Stimulated activated naive B cell treated with anti-CD40 and anti-IgM and Interleukin-4, amounts not matched to agents 10 μg/mL and 1 μg/mL and 100 μg/mL, for 72 hours (primary cell): ENCODE measurements at regions not wholly inside any gene's neighbourhood (a gene's known extent, or its start where the extent isn't known, plus 50 kb on each side); places are given as distances from the start of the nearest gene placed in this dataset.
"Not testable (repeated sequence)": the region's sequence is repeated elsewhere in the genome, so short reads cannot be mapped to it uniquely, and the experiment has no call there.

Source experiments
- ATAC-seq, 2 donors: fragments of 150-1000 bp; cut with Tn5 transposase; replicated peaks; 2 replicates each; pipeline ENCODE4 v1.10.0; 2021; ENCODE audit warnings: moderate library complexity in 1 of 2
- DNase-seq: peaks from one replicate; pipeline ENCODE4 v3.0.0; 2021
- H3K27ac Mint-ChIP-seq: one replicate; pipeline ENCODE4 v1.8.0; 2022; ENCODE audit warnings: mild to moderate bottlenecking, mixed read lengths
- H3K27me3 Mint-ChIP-seq, 2 donors: one replicate each; pipeline ENCODE4 v1.8.0; 2022; ENCODE audit warnings: mixed read lengths in 2 of 2
- H3K36me3 Mint-ChIP-seq, 2 donors: one replicate each; pipeline ENCODE4 v1.8.0; 2022; ENCODE audit warnings: mixed read lengths in 2 of 2, mild to moderate bottlenecking in 1 of 2
- H3K4me1 Mint-ChIP-seq, 2 donors: one replicate each; pipeline ENCODE4 v1.8.0; 2022; ENCODE audit warnings: mixed read lengths in 2 of 2, mild to moderate bottlenecking in 1 of 2
- H3K4me3 Mint-ChIP-seq, 2 donors: one replicate each; pipeline ENCODE4 v1.8.0; 2022; ENCODE audit warnings: mild to moderate bottlenecking in 2 of 2, mixed read lengths in 2 of 2, moderate library complexity in 1 of 2
- H3K9me3 Mint-ChIP-seq, 2 donors: one replicate each; pipeline ENCODE4 v1.8.0; 2022; ENCODE audit warnings: mixed read lengths in 2 of 2, mild to moderate bottlenecking in 1 of 2

DNA sequence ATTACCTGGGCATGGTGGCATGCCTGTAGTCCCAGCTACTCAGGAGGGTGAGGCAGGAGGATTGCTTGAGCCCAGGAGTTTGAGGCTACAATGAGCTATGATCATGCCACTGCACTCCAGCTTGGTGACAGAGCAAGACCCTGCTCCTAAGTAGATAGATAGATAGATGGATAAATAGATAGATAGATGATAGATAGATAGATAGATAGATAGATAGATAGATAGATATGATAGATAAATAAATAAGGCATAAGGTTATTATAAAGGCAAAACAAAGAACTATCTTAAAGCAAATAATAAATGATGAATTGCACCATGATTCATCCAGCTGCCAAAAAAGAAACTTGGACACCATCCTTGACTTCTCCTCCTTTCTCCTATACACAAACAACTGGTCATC, 82.0 kb upstream of the DLX6 start:
- H3K9me3 Mint-ChIP-seq, ATAC-seq, H3K4me1 Mint-ChIP-seq, DNase-seq, H3K27ac Mint-ChIP-seq, H3K27me3 Mint-ChIP-seq, H3K4me3 Mint-ChIP-seq, H3K36me3 Mint-ChIP-seq: not testable (repeated sequence)

GRCh38 chr7:96927131-96927530, 78.2 kb upstream of the DLX6 start:
- no peak overlapping the region for H3K4me3 Mint-ChIP-seq
- no peaks in the 10 kb centered on the region for H3K4me1 Mint-ChIP-seq
- H3K9me3 Mint-ChIP-seq: no peaks in the 10 kb centered on the region
- no peaks in the 10 kb centered on the region for H3K27me3 Mint-ChIP-seq
- no peak for DNase-seq
- ATAC-seq: no peak
- no peaks in the 10 kb centered on the region for H3K36me3 Mint-ChIP-seq
- no peak overlapping the region for H3K27ac Mint-ChIP-seq

GRCh38 chr7:96928965-96929364, 76.4 kb upstream of the DLX6 start:
- no peak overlapping the region for H3K27ac Mint-ChIP-seq
- no peaks in the 10 kb centered on the region for H3K9me3 Mint-ChIP-seq
- no peak for DNase-seq
- no peak overlapping the region for H3K4me3 Mint-ChIP-seq
- ATAC-seq: no peak
- no peaks in the 10 kb centered on the region for H3K27me3 Mint-ChIP-seq
- H3K4me1 Mint-ChIP-seq: no peaks in the 10 kb centered on the region
- H3K36me3 Mint-ChIP-seq: no peaks in the 10 kb centered on the region

- H3K4me3 Mint-ChIP-seq: no peak overlapping the region
Measured at GRCh38 chr7:96931891-96932290, 73.5 kb upstream of the DLX6 start.

DNA sequence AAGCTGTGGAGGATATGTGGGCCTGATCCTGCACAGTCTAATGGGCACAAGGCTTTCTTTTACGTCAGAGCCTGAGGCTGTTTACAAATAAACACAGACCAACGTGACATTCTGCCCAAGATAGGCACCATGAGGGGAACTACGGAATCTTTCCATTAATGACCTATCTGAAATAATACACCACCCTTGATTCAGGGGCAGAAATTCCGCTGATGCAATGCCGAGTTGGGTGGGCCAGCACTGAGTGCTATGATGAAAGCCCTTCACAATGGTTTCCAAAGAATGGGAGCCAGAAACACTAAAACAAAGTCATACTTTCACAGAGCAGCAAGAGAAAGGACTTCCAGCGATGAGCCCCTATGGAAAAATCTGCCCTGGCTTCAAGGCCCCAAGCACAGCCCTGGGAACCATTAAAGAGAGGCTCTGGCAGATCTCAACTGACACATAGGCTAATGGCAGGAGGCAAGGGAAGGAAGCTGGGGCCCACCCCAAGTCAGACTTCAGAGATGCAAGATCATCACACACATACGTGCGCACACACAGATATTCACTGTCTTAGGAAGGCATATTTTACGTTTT, 72.2 kb upstream of the DLX6 start:
- ATAC-seq (no peak), DNase-seq (no peak)
- Mint-ChIP-seq H3K4me3 (no peak overlapping the region), H3K36me3 (no peaks in the 10 kb centered on the region), H3K9me3 (no peaks in the 10 kb centered on the region), H3K27ac (no peak overlapping the region), H3K4me1 (no peaks in the 10 kb centered on the region), H3K27me3 (no peaks in the 10 kb centered on the region)

More at GRCh38 chr7:96931891-96932290, 73.5 kb upstream of the DLX6 start:
- ATAC-seq: no peak
- Mint-ChIP-seq H3K4me1 (no peaks in the 10 kb centered on the region), H3K27me3 (no peaks in the 10 kb centered on the region), H3K9me3 (no peaks in the 10 kb centered on the region), H3K36me3 (no peaks in the 10 kb centered on the region), H3K27ac (no peak overlapping the region)
- DNase-seq: no peak

GRCh38 chr7:96936621-96937020, 68.7 kb upstream of the DLX6 start:
- Mint-ChIP-seq H3K4me1 (no peaks in the 10 kb centered on the region), H3K36me3 (no peaks in the 10 kb centered on the region), H3K9me3 (no peaks in the 10 kb centered on the region), H3K27ac (no peak overlapping the region), H3K4me3 (no peak overlapping the region), H3K27me3 (no peaks in the 10 kb centered on the region)
- ATAC-seq (no peak), DNase-seq (no peak)

- no peak for DNase-seq
- no peaks in the 10 kb centered on the region for H3K36me3 Mint-ChIP-seq
- no peaks in the 10 kb centered on the region for H3K27me3 Mint-ChIP-seq
- ATAC-seq: no peak
- H3K9me3 Mint-ChIP-seq: no peaks in the 10 kb centered on the region
- H3K27ac Mint-ChIP-seq: no peak overlapping the region
- H3K4me3 Mint-ChIP-seq: no peak overlapping the region
- no peaks in the 10 kb centered on the region for H3K4me1 Mint-ChIP-seq
Measured at GRCh38 chr7:96942112-96942511, 63.2 kb upstream of the DLX6 start.

DNA sequence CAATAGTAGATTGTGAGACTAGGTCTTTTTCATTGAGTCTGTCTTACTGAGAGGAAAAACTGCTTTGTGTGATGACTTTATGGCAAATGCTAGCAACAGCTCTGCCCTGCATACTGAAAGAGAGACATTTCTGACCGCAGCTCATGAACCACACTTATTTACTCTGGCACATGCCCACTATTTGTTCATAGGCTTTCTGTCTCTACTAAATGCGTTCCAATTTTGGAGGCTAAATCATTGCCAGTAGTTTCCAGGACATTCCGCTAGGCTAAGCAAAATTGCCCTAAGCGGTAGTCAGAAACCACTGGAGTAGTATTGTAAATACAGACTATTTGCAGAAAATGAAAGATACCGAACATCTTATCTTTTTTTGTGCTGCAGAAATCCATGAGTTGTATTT, 55.6 kb upstream of the DLX6 start:
- H3K36me3 Mint-ChIP-seq: no peaks in the 10 kb centered on the region
- no peak overlapping the region for H3K27ac Mint-ChIP-seq
- H3K4me1 Mint-ChIP-seq: no peaks in the 10 kb centered on the region
- H3K27me3 Mint-ChIP-seq: no peaks in the 10 kb centered on the region
- no peaks in the 10 kb centered on the region for H3K9me3 Mint-ChIP-seq
- no peak overlapping the region for H3K4me3 Mint-ChIP-seq
- DNase-seq: no peak
- no peak for ATAC-seq

- DNase-seq (no peak), ATAC-seq (no peak)
- Mint-ChIP-seq H3K36me3 (no peaks in the 10 kb centered on the region), H3K27me3 (peaks cover 4 to 5% of the 10 kb centered on the region in 2 donors), H3K27ac (no peak overlapping the region), H3K4me1 (no peaks in the 10 kb centered on the region), H3K9me3 (no peaks in the 10 kb centered on the region), H3K4me3 (no peak overlapping the region)
Measured at GRCh38 chr7:96952974-96953391, 52.4 kb upstream of the DLX6 start.

DNA sequence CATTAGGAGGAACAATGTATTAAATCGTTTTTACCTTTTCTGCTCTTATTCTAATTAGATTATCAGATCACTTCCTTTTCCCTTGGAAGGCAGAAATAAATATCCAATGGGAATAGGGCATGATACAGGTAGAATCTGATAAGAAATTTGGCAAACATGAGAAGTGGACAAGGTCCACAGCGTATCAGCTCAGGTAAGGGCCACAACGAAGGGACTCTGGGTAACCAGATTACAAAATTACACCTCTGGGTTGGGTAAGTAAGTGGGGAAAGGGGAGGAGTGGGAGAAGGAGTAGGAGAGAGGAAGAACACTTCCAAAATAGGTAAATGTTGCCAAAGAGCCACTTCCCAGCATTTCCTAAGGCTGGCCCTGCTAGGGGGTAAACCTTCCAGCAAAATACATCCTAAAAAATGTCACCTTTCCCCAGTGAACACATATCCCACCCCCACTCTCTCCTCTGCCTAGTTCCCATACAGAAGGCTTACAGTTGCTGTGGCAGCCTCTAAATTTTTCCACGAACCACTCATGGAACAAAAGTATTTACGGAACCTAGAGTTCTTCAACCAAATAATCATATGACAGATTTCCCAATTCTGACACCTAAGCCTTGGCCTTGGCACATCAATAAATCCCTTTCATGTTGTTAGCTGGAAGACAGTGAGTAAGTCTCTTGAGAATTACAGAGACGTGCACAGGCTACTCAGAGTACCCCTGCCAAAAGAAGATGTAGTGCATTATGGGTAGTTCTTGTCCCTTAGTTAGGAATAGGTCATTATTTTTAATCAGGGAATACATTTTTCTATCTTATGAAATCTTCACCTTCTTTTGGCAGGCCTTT, 51.5 kb upstream of the DLX6 start:
- Mint-ChIP-seq H3K4me3 (no peak overlapping the region), H3K4me1 (peaks cover 0 to 4% of the 10 kb centered on the region in 2 donors), H3K36me3 (no peaks in the 10 kb centered on the region), H3K27ac (no peak overlapping the region), H3K9me3 (peaks cover 0 to 3% of the 10 kb centered on the region in 2 donors), H3K27me3 (peaks cover 4 to 5% of the 10 kb centered on the region in 2 donors)
- ATAC-seq (no peak), DNase-seq (no peak)
